Ishikawa (cell line): ENCODE measurements at regions not wholly inside any gene's neighbourhood (a gene's known extent, or its start where the extent isn't known, plus 50 kb on each side); places are given as distances from the start of the nearest gene placed in this dataset.

ENCODE experiments used
- CREB1 ChIP-seq: IDR thresholded peaks from 2 replicates; pipeline ENCODE4 v1.6.1; 2012; ENCODE audit warnings: low read depth
- FOXM1 ChIP-seq: IDR thresholded peaks from 2 replicates; pipeline ENCODE4 v1.6.1; 2012; ENCODE audit warnings: low read depth, borderline replicate concordance
- NFIC ChIP-seq: IDR thresholded peaks from 2 replicates; pipeline ENCODE4 v1.6.1; 2012
- REST ChIP-seq: IDR thresholded peaks from 2 replicates; pipeline ENCODE4 v1.6.1; 2012; ENCODE audit warnings: low read depth, mild to moderate bottlenecking
- TAF1 ChIP-seq: IDR thresholded peaks from 2 replicates; pipeline ENCODE4 v1.6.1; 2012; ENCODE audit warnings: low read depth, mild to moderate bottlenecking
- TCF12 ChIP-seq: IDR thresholded peaks from 2 replicates; pipeline ENCODE4 v1.6.1; 2012; ENCODE audit warnings: low read depth
- ZBTB7A ChIP-seq: IDR thresholded peaks from 2 replicates; pipeline ENCODE4 v1.6.1; 2012; ENCODE audit warnings: low read depth

- TF ChIP-seq CREB1: no peak
- TF ChIP-seq TAF1: no peak
- no peak for TF ChIP-seq TCF12
- TF ChIP-seq REST: no peak
- no peak for TF ChIP-seq FOXM1
- TF ChIP-seq ZBTB7A: no peak
- TF ChIP-seq NFIC: no peak
Measured at GRCh38 chr3:102307442-102307841, 127.4 kb upstream of the ZPLD1 start.
